ENCODE measurements at regions not wholly inside any gene's neighbourhood (a gene's known extent, or its start where the extent isn't known, plus 50 kb on each side); places are given as distances from the start of the nearest gene placed in this dataset.

DNA sequence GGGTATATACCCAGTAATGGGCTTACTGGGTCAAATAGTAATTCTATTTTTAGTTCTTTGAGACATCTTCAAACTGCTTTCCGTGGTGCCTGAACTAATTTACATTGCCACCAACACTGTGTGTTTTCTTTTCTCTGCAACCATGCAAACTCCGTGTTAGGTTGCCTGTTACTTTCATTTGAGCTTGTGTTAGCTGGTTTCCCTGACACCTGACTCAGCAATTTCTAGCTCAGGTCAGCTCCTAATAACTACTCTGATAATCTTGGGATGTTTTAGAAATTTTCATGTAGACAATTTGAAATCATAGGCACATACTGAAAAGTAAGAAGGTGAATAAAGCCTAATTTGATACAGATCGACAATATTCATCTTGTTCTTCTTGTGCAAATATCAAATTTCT is 132.3 kb downstream of the ADCYAP1 start:
- TF ChIP-seq ZNF565 (CRISPR knock-in tag; conservative IDR thresholded peaks at IDR 0.05; ENCODE audit: low read depth) (no peak), TCF4 (CRISPR knock-in tag; IDR thresholded peaks at IDR 0.05; ENCODE audit: borderline replicate concordance) (no peak), ZC3H10 (CRISPR knock-in tag; IDR thresholded peaks at IDR 0.05) (no peak), ZFP3 (CRISPR knock-in tag; IDR thresholded peaks at IDR 0.05) (no peak)
- TF ChIP-seq, protein P1, sequence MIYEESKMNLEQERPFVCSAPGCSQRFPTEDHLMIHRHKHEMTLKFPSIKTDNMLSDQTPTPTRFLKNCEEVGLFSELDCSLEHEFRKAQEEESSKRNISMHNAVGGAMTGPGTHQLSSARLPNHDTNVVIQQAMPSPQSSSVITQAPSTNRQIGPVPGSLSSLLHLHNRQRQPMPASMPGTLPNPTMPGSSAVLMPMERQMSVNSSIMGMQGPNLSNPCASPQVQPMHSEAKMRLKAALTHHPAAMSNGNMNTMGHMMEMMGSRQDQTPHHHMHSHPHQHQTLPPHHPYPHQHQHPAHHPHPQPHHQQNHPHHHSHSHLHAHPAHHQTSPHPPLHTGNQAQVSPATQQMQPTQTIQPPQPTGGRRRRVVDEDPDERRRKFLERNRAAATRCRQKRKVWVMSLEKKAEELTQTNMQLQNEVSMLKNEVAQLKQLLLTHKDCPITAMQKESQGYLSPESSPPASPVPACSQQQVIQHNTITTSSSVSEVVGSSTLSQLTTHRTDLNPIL (CRISPR knock-in tag; IDR thresholded peaks at IDR 0.05; ENCODE audit: low read depth): no peak

All from SK-N-SH treated with all-trans-retinoic acid at 6 μM for 48 hours (cell line).